ENCODE measurements at regions not wholly inside any gene's neighbourhood (a gene's known extent, or its start where the extent isn't known, plus 50 kb on each side); places are given as distances from the start of the nearest gene placed in this dataset.

DNA sequence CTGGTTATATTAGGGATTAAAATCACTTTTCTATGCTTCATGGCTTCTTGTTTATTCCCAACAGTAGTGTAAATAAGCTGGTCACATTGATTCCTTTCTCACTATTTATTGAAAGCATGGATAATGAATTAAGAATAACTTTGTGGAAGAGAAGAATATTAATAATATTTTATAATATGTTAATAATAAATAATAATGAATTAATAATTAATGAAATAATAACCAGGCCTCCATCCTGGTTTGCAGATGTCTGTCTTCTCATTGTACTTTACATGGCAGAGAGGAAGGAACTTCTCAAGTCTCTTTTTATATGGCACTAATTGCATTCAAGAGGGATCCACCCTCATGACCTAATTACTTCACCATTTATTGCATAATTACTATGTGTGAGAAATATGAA lies 473.5 kb downstream of the PTPRC start:
- Histone ChIP-seq H3K4me1 (ENCODE audit: control insufficient read depth, insufficient read depth, low read length) (no peaks in the 10 kb centered on the region), H3K9me3 (ENCODE audit: control insufficient read depth, low read length) (peaks cover 12% of the 10 kb centered on the region), H3K27me3 (ENCODE audit: control insufficient read depth, insufficient read depth, low read length, poor library complexity, severe bottlenecking) (no peaks in the 10 kb centered on the region), H3K27ac (ENCODE audit: low read depth, low read length) (no peak overlapping the region), H3K9ac (ENCODE audit: extremely low read depth, low read length, poor library complexity, severe bottlenecking) (no peak overlapping the region), H3K4me3 (ENCODE audit: low read length) (no peak overlapping the region), H3K36me3 (ENCODE audit: control insufficient read depth, insufficient read depth, low read length) (no peaks in the 10 kb centered on the region)
- Mint-ChIP-seq H3K4me1 (peaks cover 4% of the 10 kb centered on the region), H3K27ac (no peak overlapping the region), H3K36me3 (ENCODE audit: low read depth) (no peaks in the 10 kb centered on the region), H3K9me3 (peaks cover 10% of the 10 kb centered on the region), H3K4me3 (no peak overlapping the region), H3K27me3 (ENCODE audit: insufficient read depth) (no peaks in the 10 kb centered on the region)
- no peak for DNase-seq
- TF ChIP-seq, protein P1, sequence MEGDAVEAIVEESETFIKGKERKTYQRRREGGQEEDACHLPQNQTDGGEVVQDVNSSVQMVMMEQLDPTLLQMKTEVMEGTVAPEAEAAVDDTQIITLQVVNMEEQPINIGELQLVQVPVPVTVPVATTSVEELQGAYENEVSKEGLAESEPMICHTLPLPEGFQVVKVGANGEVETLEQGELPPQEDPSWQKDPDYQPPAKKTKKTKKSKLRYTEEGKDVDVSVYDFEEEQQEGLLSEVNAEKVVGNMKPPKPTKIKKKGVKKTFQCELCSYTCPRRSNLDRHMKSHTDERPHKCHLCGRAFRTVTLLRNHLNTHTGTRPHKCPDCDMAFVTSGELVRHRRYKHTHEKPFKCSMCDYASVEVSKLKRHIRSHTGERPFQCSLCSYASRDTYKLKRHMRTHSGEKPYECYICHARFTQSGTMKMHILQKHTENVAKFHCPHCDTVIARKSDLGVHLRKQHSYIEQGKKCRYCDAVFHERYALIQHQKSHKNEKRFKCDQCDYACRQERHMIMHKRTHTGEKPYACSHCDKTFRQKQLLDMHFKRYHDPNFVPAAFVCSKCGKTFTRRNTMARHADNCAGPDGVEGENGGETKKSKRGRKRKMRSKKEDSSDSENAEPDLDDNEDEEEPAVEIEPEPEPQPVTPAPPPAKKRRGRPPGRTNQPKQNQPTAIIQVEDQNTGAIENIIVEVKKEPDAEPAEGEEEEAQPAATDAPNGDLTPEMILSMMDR (conservative IDR thresholded peaks at IDR 0.05): no peak

DNA sequence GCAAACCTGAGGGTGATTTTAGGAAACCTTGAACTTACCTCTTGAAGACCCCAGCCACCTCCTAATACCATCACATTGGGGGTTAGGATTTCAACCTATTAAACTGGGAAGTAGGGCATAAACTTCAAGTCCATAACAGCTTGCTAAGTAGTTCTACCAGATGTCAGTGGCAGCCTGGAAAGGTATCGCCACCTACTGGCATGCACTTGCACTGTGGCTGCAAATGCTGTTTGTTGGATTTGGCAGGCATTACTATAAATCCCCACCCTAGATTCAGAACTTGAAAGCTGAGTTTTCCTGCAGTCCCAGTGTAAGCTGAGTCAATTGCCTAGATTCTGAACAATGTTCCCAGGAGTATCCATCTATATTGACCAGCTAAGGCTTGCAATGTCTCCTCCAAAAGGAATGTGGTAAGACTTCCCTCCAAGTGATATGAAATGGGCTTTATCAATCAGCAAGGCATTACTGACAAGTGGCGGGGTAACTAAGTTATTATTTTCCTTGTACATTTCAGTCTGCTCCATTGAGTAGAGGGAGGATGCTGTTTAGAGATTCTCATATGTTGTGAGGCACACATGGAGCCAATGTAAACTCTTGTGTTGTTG lies 474.5 kb downstream of the PTPRC start:
- H3K27me3 ChIP-seq (ENCODE audit: control insufficient read depth, insufficient read depth, low read length, poor library complexity, severe bottlenecking): no peaks in the 10 kb centered on the region
- 43 to 60% methylated on average over 1 to 2 of the region's 2 CpGs for WGBS, 2 experiments (ENCODE audit: insufficient coverage in 1 of 2, insufficient read length in 1 of 2)
- TF ChIP-seq, protein P1 (conservative IDR thresholded peaks at IDR 0.05): peak; percentile 89
- Mint-ChIP-seq H3K4me1 (peaks cover 4% of the 10 kb centered on the region), H3K36me3 (ENCODE audit: low read depth) (no peaks in the 10 kb centered on the region), H3K4me3 (no peak overlapping the region), H3K27ac (no peak overlapping the region), H3K9me3 (peaks cover 10% of the 10 kb centered on the region), H3K27me3 (ENCODE audit: insufficient read depth) (no peaks in the 10 kb centered on the region)
- no peaks in the 10 kb centered on the region for H3K36me3 ChIP-seq (ENCODE audit: control insufficient read depth, insufficient read depth, low read length)
- H3K9ac ChIP-seq (ENCODE audit: extremely low read depth, low read length, poor library complexity, severe bottlenecking): no peak overlapping the region
- no peaks in the 10 kb centered on the region for H3K4me1 ChIP-seq (ENCODE audit: control insufficient read depth, insufficient read depth, low read length)
- peak; percentile 87 for DNase-seq
- no peak overlapping the region for H3K27ac ChIP-seq (ENCODE audit: low read depth, low read length)
- H3K4me3 ChIP-seq (ENCODE audit: low read length): no peak overlapping the region
- peaks cover 12% of the 10 kb centered on the region for H3K9me3 ChIP-seq (ENCODE audit: control insufficient read depth, low read length)

DNA sequence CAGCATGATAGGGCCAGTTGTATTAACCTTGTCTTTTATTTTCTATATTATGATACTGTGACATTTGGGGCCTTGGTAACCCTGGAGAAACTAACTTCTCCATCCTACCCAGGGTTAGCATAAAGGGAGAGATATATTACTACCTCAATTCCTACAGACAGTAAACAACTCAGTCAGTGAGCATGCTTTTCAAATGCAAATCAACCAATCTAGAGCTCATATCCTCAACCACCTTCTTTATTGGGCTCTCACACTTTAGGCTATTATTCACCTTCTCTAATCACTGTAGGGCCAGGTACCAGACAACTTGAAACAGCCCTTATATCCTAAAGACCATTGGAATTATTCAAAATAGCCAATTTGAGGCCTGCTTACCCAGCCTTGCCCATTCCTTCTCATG lies 477.6 kb downstream of the PTPRC start:
- TF ChIP-seq, protein P1 (conservative IDR thresholded peaks at IDR 0.05): no peak
- Mint-ChIP-seq H3K27me3 (ENCODE audit: insufficient read depth) (no peaks in the 10 kb centered on the region), H3K27ac (no peak overlapping the region), H3K36me3 (ENCODE audit: low read depth) (no peaks in the 10 kb centered on the region), H3K4me1 (peaks cover 4% of the 10 kb centered on the region), H3K9me3 (peaks cover 8% of the 10 kb centered on the region), H3K4me3 (no peak overlapping the region)
- H3K27me3 ChIP-seq (ENCODE audit: control insufficient read depth, insufficient read depth, low read length, poor library complexity, severe bottlenecking): no peaks in the 10 kb centered on the region
- H3K4me3 ChIP-seq (ENCODE audit: low read length): no peak overlapping the region
- no peak overlapping the region for H3K9ac ChIP-seq (ENCODE audit: extremely low read depth, low read length, poor library complexity, severe bottlenecking)
- H3K4me1 ChIP-seq (ENCODE audit: control insufficient read depth, insufficient read depth, low read length): no peaks in the 10 kb centered on the region
- no peaks in the 10 kb centered on the region for H3K36me3 ChIP-seq (ENCODE audit: control insufficient read depth, insufficient read depth, low read length)
- no peak overlapping the region for H3K27ac ChIP-seq (ENCODE audit: low read depth, low read length)
- DNase-seq: no peak
- peaks cover 12% of the 10 kb centered on the region for H3K9me3 ChIP-seq (ENCODE audit: control insufficient read depth, low read length)

Data from endodermal cell (in vitro differentiated cells).